NCI-H2029 treated with DMSO at 0.1 percent for 48 hours (cell line): ENCODE measurements at regions not wholly inside any gene's neighbourhood (a gene's known extent, or its start where the extent isn't known, plus 50 kb on each side); places are given as distances from the start of the nearest gene placed in this dataset.
"Not testable (repeated sequence)": the region's sequence is repeated elsewhere in the genome, so short reads cannot be mapped to it uniquely, and the experiment has no call there.

Source experiments
- DNase-seq: peaks from one replicate; lab custom pipeline; 2025; lab: John Stamatoyannopoulos, UW

DNA sequence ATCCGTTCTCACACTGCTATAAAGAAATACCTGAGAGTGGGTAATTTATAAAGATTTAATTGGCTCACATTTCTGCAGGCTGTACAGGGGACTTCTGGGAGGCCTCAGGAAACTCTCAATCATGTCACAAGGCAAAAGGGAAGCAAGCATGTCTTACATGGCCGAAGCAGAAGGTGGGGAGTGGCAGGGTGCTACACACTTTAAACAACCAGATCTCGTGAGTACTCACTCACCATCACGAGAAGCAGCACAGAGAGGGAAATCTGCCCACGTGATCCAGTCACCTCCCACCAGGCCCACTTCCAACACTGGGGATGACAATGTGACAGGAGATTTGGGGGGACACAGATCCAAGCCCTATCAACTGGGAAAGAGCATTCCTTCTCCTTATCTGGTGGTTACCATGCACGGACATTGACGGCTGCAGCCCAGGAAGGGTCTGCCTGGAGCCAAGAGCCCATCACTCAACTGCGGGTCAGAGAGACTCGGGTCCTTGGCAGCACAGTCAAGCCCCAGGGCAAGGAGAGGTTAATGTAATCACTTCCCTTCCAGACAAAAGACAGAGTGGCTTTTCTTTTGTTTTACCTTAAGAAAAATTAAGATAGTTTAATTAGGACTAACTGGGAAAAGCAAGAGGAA, 112.3 kb upstream of the CST7 start:
- DNase-seq = no peak

DNA sequence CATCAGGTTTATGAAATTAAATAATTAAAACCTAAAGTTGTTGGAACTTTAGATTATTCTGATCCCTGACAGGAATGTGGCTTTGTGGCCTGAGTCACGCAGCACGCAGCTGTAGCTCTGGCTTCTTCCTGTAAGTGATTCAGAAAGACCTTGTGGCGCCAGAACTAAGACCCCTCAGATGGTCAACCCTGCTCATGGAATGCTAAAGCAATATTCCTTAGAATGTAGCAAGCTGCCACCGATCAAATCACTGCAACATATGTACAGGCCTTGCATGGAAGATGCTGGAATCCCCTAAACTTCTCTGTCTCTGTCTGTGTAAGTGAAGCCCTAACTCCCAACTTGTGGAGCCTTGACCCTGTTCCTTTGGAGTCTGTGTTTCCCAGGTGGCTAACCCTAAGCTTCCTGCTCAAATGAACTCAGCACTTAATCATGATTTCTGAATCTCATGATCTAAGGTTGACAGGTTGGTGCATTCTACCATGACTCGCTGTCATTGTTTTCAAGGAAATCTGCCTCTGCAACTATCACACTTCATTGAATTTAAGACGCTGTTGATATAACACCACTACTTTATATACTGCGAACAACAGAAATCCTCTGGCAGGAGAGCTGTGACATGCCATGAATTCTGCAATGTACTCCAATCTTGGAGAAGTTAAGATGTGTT, 111.2 kb upstream of the CST7 start:
- DNase-seq = no peak

DNA sequence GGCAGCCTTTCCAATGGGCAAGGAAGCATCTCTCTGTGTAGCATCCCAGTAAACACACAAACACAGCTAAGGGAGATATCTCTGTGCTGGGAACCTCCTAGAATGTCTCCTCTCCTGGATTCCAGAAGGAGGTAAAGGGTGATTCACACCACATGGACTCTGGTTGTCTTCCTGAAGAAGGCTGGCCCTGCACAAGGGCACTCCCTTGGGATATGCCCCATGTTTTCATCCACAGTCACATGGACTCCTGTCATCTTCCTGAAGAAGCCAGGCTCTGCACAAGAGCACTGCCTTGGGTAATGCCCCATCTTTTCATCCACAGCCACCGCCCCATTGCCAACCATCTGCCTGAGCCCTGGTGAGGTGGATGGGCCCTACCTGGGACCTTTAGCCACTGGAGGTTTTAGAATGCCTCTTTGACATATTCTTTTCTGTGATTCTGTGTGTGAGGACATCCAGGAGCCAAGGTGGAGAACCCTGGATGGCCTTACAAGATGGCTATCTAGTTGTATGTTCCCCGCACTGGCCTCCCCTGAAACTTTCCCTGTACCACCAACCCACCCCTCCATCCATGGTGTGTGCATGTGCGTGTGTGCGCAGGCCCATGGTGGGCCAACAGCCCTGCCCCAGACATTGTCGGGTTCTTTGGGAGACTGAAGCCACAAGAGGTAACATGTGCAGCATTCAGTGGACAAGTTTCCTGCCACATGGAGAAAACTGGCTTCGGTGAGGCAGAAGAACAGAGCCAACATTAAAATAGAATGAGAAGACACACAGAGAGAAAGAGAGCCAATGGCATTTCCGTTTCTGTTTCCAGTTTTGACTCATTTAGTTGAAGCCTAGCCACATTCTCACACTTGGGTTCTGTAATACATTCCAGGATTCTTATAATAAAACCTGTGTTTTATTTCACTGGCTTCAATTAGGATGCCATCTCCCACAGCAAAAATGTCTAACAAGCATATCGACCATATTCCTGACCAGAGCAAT, 110.2 kb upstream of the CST7 start:
- DNase-seq = no peak

GRCh38 chr20:24840121-24840713, 108.9 kb upstream of the CST7 start:
- DNase-seq = no peak

GRCh38 chr20:24842274-24842917, 106.7 kb upstream of the CST7 start:
- DNase-seq = no peak

DNA sequence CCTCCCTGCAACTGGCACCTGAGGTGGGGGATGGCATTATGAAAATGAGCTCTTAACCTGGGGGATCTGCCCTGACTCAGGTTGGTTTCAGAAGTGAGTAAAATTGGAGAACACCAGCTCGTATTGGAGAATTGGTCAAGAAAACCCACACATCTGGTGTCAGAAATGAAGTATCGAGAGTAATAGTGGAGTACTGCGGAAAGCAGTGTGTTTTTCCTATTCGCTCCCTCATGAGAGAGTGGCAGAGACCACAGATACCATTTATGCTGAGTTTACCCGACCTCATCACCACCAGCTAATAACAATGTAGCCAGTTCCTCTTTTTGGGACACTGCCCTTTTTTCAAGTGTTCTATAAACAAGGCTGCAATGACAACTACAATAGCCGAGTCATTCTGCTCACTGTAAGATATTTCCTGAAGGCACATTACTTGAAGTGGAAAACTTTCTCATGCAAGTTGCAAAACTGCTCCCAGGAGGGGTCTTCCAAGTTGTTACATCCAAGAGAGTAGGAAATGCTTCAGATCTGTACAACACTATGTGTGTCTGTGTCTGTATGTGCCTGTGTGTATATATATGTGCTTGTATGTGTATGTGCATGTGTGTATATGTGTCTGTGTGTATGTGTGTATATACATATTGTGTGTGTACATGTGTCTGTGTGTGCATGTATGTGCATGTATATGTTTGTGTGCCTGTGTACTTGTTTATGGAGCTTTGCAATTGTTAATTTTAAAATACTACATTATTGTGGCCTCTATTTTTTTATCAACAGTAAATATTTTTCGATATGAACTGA, 106.0 kb upstream of the CST7 start:
- DNase-seq = no peak

- DNase-seq = no peak
Observed at GRCh38 chr20:24850176-24850575, 98.9 kb upstream of the CST7 start.

DNA sequence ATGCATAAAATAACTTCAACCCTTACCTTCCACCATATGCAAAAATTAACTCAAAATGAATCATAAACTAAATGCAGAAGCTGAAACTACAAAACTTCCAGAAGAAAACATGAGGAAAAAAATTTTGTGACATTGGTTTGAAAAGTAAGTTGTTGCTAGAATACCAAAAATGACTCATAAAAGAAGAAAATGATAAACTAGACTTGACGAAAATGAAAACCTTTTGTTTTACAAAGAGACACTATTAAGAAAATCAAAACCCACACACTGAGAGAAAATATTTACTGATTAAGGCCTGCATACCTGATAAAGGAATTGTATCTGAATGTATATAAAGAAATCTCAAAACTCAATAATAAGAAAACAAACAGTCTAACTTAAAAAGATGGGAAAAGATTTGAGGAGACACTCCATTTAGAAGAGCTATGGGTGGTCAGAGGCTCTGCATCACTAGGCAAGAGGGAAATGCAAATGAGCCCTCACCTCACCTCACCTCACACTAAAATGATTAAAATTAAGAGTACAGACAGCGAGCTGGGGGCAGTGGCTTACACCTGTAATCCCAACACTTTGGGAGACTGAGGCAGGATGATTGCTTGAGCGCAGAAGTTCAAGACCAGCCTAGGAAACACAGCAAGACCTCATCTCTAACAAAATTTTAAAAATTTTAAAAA, 97.6 kb upstream of the CST7 start:
- no peak for DNase-seq

- DNase-seq = no peak
Observed at GRCh38 chr20:24853916-24854315, 95.2 kb upstream of the CST7 start.

GRCh38 chr20:24855848-24856247, 93.2 kb upstream of the CST7 start:
- no peak for DNase-seq

- not testable (repeated sequence) for DNase-seq
Observed at GRCh38 chr20:24858500-24858899, 90.6 kb upstream of the CST7 start.

DNA sequence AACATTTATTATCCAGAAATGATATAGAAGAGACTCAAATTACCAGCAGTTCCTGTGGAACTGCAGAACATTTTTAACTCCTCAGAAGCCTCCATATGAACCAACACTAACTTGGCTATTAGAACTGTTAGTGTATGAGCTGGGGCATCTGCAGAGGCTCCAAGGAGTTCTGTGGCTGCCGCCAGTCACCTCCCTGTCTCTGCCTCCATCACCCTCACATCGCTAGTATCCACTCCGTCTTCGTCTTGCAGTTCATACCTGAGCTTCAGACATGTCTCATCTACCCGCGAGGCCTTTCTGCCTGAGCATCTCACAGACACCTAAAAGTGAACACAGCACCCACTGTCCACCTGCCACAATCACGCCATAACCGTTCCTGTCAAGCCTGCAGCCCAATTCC, 89.5 kb upstream of the CST7 start:
- no peak for DNase-seq

- no peak for DNase-seq
Observed at GRCh38 chr20:24862186-24862585, 86.9 kb upstream of the CST7 start.

GRCh38 chr20:24862606-24863005, 86.5 kb upstream of the CST7 start:
- no peak for DNase-seq

- no peak for DNase-seq
Observed at GRCh38 chr20:24863356-24863755, 85.7 kb upstream of the CST7 start.

DNA sequence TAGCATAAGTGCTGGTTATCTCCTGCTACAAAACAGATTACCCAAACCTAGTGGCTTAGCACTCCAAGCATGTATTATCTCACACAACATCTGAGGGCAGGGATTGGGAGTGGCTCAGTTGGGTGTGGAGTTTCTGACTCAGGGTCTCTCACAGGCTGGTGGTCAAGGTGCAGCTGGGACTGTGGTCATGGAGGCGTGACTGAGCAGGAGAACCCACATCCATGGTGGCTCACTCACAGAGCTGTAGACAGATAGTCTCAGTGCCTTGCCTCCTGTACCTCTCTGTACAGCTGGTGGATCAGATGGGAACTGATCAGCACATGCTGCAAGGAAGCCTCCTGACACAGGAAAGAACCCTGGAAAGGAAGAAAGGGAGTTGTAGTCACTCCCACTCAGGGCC, 83.1 kb upstream of the CST7 start:
- DNase-seq = no peak

DNA sequence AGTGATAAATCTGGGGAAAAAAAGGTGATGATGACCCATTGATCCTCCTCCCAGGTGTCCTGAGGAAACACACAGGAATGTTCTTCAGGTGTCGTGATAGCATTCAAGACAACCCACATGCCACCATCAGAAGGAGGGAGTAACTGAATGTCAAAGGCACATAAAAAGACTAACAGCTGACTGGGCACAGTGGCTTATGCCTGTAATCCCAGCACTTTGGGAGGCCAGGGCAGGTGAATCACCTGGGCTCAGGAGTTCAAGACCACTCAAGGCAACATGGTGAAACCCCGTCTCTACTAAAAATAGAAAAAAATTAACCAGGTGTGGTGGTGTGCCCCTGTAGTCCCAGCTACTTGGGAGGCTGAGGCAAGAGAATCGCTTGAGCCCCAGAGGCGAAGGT, 82.3 kb upstream of the CST7 start:
- DNase-seq = no peak

DNA sequence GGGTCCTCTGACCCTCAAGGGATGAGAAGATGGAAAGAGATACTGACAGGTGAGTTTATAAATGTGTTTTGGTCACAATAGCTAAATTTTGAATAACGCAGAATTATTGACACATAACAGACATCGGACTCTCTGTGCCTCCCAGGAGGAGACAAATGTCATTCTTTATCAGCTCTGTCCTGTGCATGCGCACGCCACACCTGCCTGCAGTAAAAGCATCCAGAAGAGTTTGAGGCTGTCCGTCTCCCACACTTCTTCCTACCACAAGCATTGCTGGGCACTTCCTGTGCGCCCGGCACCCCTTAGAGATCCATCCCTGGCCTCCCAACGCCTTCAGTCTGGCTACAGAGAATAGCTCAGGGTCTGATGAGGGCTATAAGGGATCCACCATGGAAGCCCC, 81.5 kb upstream of the CST7 start:
- DNase-seq = no peak

- no peak for DNase-seq
Observed at GRCh38 chr20:24868396-24868927, 80.6 kb upstream of the CST7 start.

DNA sequence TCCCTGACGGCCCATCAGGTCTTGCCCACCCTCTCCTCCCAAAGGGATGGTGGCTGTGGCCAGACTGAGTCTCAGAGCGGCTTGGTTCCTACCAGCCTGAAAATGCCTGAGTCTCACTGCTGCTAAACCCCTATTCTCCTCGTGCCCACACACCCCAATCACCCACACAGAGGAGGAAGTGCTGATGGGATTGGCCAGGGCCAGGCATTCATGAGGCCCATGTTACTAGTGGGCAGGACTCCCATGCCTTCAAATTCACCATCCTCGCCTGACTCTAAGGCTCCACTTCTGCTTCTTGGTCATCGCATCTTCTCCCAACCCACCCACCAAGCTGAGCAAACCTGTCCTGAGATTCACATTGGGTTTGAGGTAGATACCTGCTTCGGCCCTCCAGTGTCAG, 80.1 kb upstream of the CST7 start:
- no peak for DNase-seq
